IMR-90 (cell line): ENCODE measurements at regions not wholly inside any gene's neighbourhood (a gene's known extent, or its start where the extent isn't known, plus 50 kb on each side); places are given as distances from the start of the nearest gene placed in this dataset.
A peak's percentile ranks its signal among the peaks of the same experiment; 100 is the strongest.

Experiments
- ATAC-seq: fragments of 200-7000 bp; cut with Tn5 transposase; 2 replicates; pipeline ENCODE4 v1.9.1; 2020; ENCODE audit warnings: low read depth, mild to moderate bottlenecking, moderate library complexity
- BruUV-seq: library from RNA; stranded (reverse); fragments of 400-500 nt; replicated peaks from 2 replicates; lab custom pipeline; 2021; lab: Mats Ljungman, UMichigan
- CTCF ChIA-PET: fragments of 300-600 bp; formaldehyde crosslinking; extraction: SDS; loops from one replicate; lab custom pipeline; 2021; ENCODE audit warnings: antibody characterized with exemption; lab: Yijun Ruan, JAX
- POLR2A ChIA-PET: fragments of 300-600 bp; sonication (Branson Sonifier 250); formaldehyde crosslinking; loops from one replicate; lab custom pipeline; 2022; ENCODE audit warnings: antibody characterized with exemption; ENCODE audit not compliant: unreplicated experiment; lab: Charles Lee
- DNase-seq: peaks from one replicate; pipeline ENCODE4 v3.0.0; 2013
- H2AFZ ChIP-seq: replicated peaks from 2 replicates; pipeline ENCODE3; 2013; ENCODE audit warnings: low read length, mild to moderate bottlenecking; ENCODE audit not compliant: poor library complexity
- H2AK5ac ChIP-seq: 2 replicates; pipeline ENCODE4 v1.6.1; 2013; ENCODE audit warnings: low read depth, low read length, inconsistent platforms
- H2AK9ac ChIP-seq: replicated peaks from 2 replicates; pipeline ENCODE3; 2013; ENCODE audit warnings: mild to moderate bottlenecking, low read depth, low read length, moderate library complexity; ENCODE audit not compliant: poor library complexity
- H2BK120ac ChIP-seq: 2 replicates; pipeline ENCODE4 v1.6.1; 2013; ENCODE audit warnings: low read depth, low read length, inconsistent platforms
- H2BK15ac ChIP-seq: 3 replicates; pipeline ENCODE4 v1.6.1; 2013; ENCODE audit warnings: low read depth, low read length, inconsistent platforms
- H2BK20ac ChIP-seq: 2 replicates; pipeline ENCODE4 v1.6.1; 2013; ENCODE audit warnings: low read depth, mild to moderate bottlenecking, inconsistent platforms, low read length, moderate library complexity
- H2BK5ac ChIP-seq: 2 replicates; pipeline ENCODE4 v1.6.1; 2013; ENCODE audit warnings: mild to moderate bottlenecking, low read depth, low read length, inconsistent platforms; ENCODE audit not compliant: poor library complexity, severe bottlenecking
- H3K14ac ChIP-seq: replicated peaks from 2 replicates; pipeline ENCODE4 v1.6.1; 2013; ENCODE audit warnings: low read depth, low read length, inconsistent platforms
- H3K18ac ChIP-seq: 2 replicates; pipeline ENCODE4 v1.6.1; 2013; ENCODE audit warnings: low read depth, low read length, control low read depth
- H3K23ac ChIP-seq: 2 replicates; pipeline ENCODE4 v1.6.1; 2013; ENCODE audit warnings: low read depth, low read length, inconsistent platforms
- H3K27ac ChIP-seq: 2 replicates; pipeline ENCODE4 v1.5.1; 2013; ENCODE audit warnings: mild to moderate bottlenecking, control low read depth, low read length; ENCODE audit not compliant: insufficient read depth
- H3K27me3 ChIP-seq: 2 replicates; pipeline ENCODE4 v1.6.1; 2013; ENCODE audit warnings: low read length; ENCODE audit not compliant: control insufficient read depth, insufficient read depth
- H3K36me3 ChIP-seq: 2 replicates; pipeline ENCODE4 v1.6.1; 2013; ENCODE audit warnings: low read length, mixed read lengths; ENCODE audit not compliant: control insufficient read depth, insufficient read depth
- H3K4ac ChIP-seq: 2 replicates; pipeline ENCODE4 v1.6.1; 2013; ENCODE audit warnings: low read depth, low read length, inconsistent platforms
- H3K4me1 ChIP-seq: 2 replicates; pipeline ENCODE4 v1.6.1; 2013; ENCODE audit warnings: low read length, mixed read lengths; ENCODE audit not compliant: control insufficient read depth, insufficient read depth
- H3K4me2 ChIP-seq: 2 replicates; pipeline ENCODE4 v1.6.1; 2013; ENCODE audit warnings: low read depth, mild to moderate bottlenecking, control low read depth, low read length, moderate library complexity
- H3K4me3 ChIP-seq: 2 replicates; pipeline ENCODE4 v1.5.1; 2013; ENCODE audit warnings: low read depth, mild to moderate bottlenecking, control low read depth, low read length, moderate library complexity; ENCODE audit not compliant: insufficient read depth
- H3K56ac ChIP-seq: 2 replicates; pipeline ENCODE4 v1.6.1; 2013; ENCODE audit warnings: low read length, inconsistent platforms; ENCODE audit not compliant: insufficient read depth; ENCODE audit errors: extremely low read depth
- H3K79me1 ChIP-seq, 2 experiments: 2 replicates each; pipeline ENCODE4 v1.6.1; 2013; ENCODE audit warnings: low read length in 2 of 2, inconsistent platforms in 1 of 2, low read depth in 1 of 2
- H3K9ac ChIP-seq: 2 replicates; pipeline ENCODE4 v1.6.1; 2013; ENCODE audit warnings: low read depth, low read length, control low read depth
- H3K9me1 ChIP-seq: 2 replicates; pipeline ENCODE4 v1.6.1; 2013; ENCODE audit warnings: low read length, inconsistent platforms; ENCODE audit not compliant: insufficient read depth
- H3K9me3 ChIP-seq: 2 replicates; pipeline ENCODE4 v1.6.1; 2013; ENCODE audit warnings: low read length; ENCODE audit not compliant: control insufficient read depth, insufficient read depth
- H4K20me1 ChIP-seq: 2 replicates; pipeline ENCODE4 v1.6.1; 2013; ENCODE audit warnings: low read length, inconsistent platforms; ENCODE audit not compliant: insufficient read depth
- H4K5ac ChIP-seq: 2 replicates; pipeline ENCODE4 v1.6.1; 2013; ENCODE audit warnings: mild to moderate bottlenecking, low read depth, low read length, control low read depth
- H4K8ac ChIP-seq, 2 experiments: 2 replicates each; pipeline ENCODE4 v1.6.1; 2013; ENCODE audit warnings: low read depth in 2 of 2, low read length in 2 of 2, control low read depth in 1 of 2, inconsistent platforms in 1 of 2
- H4K91ac ChIP-seq: 2 replicates; pipeline ENCODE4 v1.6.1; 2013; ENCODE audit warnings: low read depth, low read length, inconsistent platforms; ENCODE audit not compliant: insufficient read depth
- CHD1 ChIP-seq: IDR thresholded peaks from 2 replicates; pipeline ENCODE4 v1.6.1; 2012; ENCODE audit warnings: low read depth, low read length, improper control_type of control experiment
- FOS ChIP-seq: fragments of 150-350 bp; IDR thresholded peaks from 2 replicates; pipeline ENCODE4 v1.6.1; 2016; ENCODE audit warnings: low read depth, low read length
- MAFK ChIP-seq: IDR thresholded peaks from 2 replicates; pipeline ENCODE4 v1.6.1; 2012; ENCODE audit warnings: low read depth, low read length, improper control_type of control experiment
- RCOR1 ChIP-seq: IDR thresholded peaks from 2 replicates; pipeline ENCODE4 v1.6.1; 2012; ENCODE audit warnings: mild to moderate bottlenecking, low read length, improper control_type of control experiment; ENCODE audit not compliant: insufficient replicate concordance
- RFX5 ChIP-seq: IDR thresholded peaks from 2 replicates; pipeline ENCODE4 v1.8.0; 2012; ENCODE audit warnings: low read depth, mild to moderate bottlenecking, low read length, moderate library complexity
- WGBS, 2 experiments: methylation state at CpG; one replicate each; pipeline versions ENCODE4 v1.1.5 to v1.1.7; 2013; ENCODE audit warnings: missing lambda C conversion rate in 2 of 2; ENCODE audit not compliant: insufficient read length in 1 of 2; ENCODE audit errors: extremely low coverage in 2 of 2; 5-methylcytosine and 5-hydroxymethylcytosine counted together
- dilution Hi-C: fragments of 300-500 bp; cut with HindIII; formaldehyde crosslinking; loops from one replicate; pipeline ENCODE4 v1.14.3; 2018; ENCODE audit warnings: low sequenced_read_pairs; ENCODE audit not compliant: unreplicated experiment
- in situ Hi-C: fragments of 300-500 bp; cut with MboI; formaldehyde crosslinking; loops from 3 replicates; pipeline ENCODE4 v1.14.3; 2019; ENCODE audit warnings: low sequenced_read_pairs, inconsistent platforms, mixed read lengths
- intact Hi-C: fragments of 100-400 bp; cut with micrococcal nuclease; formaldehyde crosslinking; loops from 2 replicates; pipeline ENCODE4 v1.10.0; 2022
- TF ChIP-seq, protein P1 (sequence below): conservative IDR thresholded peaks from 2 replicates; pipeline ENCODE4 v1.5.1; 2012; ENCODE audit warnings: mild to moderate bottlenecking, low read depth, low read length, improper control_type of control experiment
- TF ChIP-seq, protein P2 (sequence below): fragments of 150-350 bp; IDR thresholded peaks from 2 replicates; pipeline ENCODE4 v1.6.1; 2016; ENCODE audit warnings: low read depth, mild to moderate bottlenecking, low read length, moderate library complexity, borderline replicate concordance
- TF ChIP-seq, protein P3 (sequence below): fragments of 150-350 bp; IDR thresholded peaks from 2 replicates; pipeline ENCODE4 v1.6.1; 2017; ENCODE audit warnings: mild to moderate bottlenecking, antibody characterized with exemption, low read length, low read depth

DNA sequence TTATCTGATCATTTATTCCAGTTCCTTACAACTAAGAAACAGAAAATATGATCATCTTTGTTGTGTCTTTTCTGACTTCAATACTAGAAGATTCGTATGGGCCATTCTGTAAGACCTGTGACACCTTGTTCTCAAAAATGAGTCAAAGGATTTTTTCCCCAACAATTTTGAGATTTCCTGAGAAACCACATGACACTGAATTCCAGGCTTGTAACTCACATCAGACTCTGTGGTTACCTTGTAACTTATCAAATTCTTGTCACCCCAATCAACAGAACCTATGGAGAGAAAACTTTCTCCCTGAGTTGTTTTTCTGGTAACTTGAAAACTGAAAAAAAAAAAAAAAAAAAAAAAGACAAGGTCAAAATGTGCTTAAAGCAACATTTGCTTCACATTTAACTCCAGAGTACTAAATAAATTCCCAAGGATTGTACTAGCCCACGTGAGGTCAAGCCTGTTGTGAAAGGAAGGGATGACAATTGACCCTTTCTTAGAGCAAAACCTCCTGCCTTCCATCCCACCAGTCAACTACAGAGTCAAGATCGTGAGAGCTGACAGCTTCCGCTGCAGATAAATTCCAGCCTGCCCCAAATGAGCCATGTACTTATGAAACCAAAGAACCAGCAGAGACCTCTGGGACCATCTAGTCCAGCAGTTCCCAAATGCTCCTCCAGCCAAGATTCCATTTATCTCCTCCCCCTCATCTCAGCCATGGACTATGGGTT lies 140.3 kb downstream of the TBX18 start:
- CTCF ChIA-PET = no interaction called here
- BruUV-seq = no TSS peak
- Histone ChIP-seq H3K36me3 (no peaks in the 10 kb centered on the region), H3K23ac (peak overlapping the region; percentile 93; the same call in 1 of the 2 replicates), H2AFZ (peak overlapping the region; percentile 80), H2BK120ac (peak overlapping the region; percentile 92), H3K4me2 (peak overlapping the region; percentile 3; the same call in 1 of the 2 replicates), H3K4me1 (peaks cover 5% of the 10 kb centered on the region), H3K4ac (peak overlapping the region; percentile 83), H3K79me1 (no peaks in the 10 kb centered on the region), H4K91ac (peak overlapping the region; percentile 87), H2BK5ac (peak overlapping the region; percentile 78), H3K56ac (no peak overlapping the region), H4K20me1 (no peaks in the 10 kb centered on the region), H2BK20ac (peak overlapping the region; percentile 91), H3K4me3 (no peak overlapping the region), H3K9ac (no peak overlapping the region), H3K27ac (no peak overlapping the region), H3K14ac (peak overlapping the region; percentile 84), H3K18ac (peak overlapping the region; percentile 16; the same call in 1 of the 2 replicates), H2AK5ac (peak overlapping the region; percentile 36), H2AK9ac (no peak overlapping the region), H3K9me3 (no peaks in the 10 kb centered on the region), H3K9me1 (0 out of 2 replicates have a peak, but pooled peaks cover 3% of the 10 kb centered on the region), H2BK15ac (peak overlapping the region; percentile 72; the same call in 1 of the 3 replicates), H4K8ac (peak overlapping the region; percentile 27 to 78; a peak in 3 of 4 replicates), H4K5ac (peak overlapping the region; percentile 57; the same call in 1 of the 2 replicates), H3K27me3 (no peaks in the 10 kb centered on the region)
- intact Hi-C loops (no loop called here), dilution Hi-C loops (no loop called here), in situ Hi-C loops (no loop called here)
- no CpG with 5 or more reads among the region's 4 CpGs for WGBS, 2 experiments
- ATAC-seq (peak; percentile 48; the same call in 1 of the 2 replicates), DNase-seq (peak; percentile 84)
- TF ChIP-seq CHD1 (no peak), RFX5 (no peak), FOS (peak; percentile 33; the same call in 1 of the 2 replicates), RCOR1 (no peak), MAFK (no peak)
- TF ChIP-seq, protein P1, sequence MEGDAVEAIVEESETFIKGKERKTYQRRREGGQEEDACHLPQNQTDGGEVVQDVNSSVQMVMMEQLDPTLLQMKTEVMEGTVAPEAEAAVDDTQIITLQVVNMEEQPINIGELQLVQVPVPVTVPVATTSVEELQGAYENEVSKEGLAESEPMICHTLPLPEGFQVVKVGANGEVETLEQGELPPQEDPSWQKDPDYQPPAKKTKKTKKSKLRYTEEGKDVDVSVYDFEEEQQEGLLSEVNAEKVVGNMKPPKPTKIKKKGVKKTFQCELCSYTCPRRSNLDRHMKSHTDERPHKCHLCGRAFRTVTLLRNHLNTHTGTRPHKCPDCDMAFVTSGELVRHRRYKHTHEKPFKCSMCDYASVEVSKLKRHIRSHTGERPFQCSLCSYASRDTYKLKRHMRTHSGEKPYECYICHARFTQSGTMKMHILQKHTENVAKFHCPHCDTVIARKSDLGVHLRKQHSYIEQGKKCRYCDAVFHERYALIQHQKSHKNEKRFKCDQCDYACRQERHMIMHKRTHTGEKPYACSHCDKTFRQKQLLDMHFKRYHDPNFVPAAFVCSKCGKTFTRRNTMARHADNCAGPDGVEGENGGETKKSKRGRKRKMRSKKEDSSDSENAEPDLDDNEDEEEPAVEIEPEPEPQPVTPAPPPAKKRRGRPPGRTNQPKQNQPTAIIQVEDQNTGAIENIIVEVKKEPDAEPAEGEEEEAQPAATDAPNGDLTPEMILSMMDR = no peak
- TF ChIP-seq, protein P2, sequence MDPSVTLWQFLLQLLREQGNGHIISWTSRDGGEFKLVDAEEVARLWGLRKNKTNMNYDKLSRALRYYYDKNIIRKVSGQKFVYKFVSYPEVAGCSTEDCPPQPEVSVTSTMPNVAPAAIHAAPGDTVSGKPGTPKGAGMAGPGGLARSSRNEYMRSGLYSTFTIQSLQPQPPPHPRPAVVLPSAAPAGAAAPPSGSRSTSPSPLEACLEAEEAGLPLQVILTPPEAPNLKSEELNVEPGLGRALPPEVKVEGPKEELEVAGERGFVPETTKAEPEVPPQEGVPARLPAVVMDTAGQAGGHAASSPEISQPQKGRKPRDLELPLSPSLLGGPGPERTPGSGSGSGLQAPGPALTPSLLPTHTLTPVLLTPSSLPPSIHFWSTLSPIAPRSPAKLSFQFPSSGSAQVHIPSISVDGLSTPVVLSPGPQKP = no peak
- TF ChIP-seq, protein P3, sequence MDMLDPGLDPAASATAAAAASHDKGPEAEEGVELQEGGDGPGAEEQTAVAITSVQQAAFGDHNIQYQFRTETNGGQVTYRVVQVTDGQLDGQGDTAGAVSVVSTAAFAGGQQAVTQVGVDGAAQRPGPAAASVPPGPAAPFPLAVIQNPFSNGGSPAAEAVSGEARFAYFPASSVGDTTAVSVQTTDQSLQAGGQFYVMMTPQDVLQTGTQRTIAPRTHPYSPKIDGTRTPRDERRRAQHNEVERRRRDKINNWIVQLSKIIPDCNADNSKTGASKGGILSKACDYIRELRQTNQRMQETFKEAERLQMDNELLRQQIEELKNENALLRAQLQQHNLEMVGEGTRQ = peak; percentile 29; the same call in 1 of the 2 replicates
- POLR2A ChIA-PET = no interaction called here
